Mammary epithelial cell (primary cell): ENCODE measurements at regions not wholly inside any gene's neighbourhood (a gene's known extent, or its start where the extent isn't known, plus 50 kb on each side); places are given as distances from the start of the nearest gene placed in this dataset.

ENCODE experiments used
- EZH2 ChIP-seq: IDR thresholded peaks from 2 replicates; pipeline ENCODE4 v1.6.1; 2012; ENCODE audit warnings: low read length, inconsistent platforms, borderline replicate concordance
- TF ChIP-seq, protein P1 (sequence below), 2 donors: IDR thresholded peaks in 1 of 2; conservative IDR thresholded peaks in 1 of 2; 2 replicates each; pipeline ENCODE4 v1.5.1; 2011 to 2012; ENCODE audit warnings: inconsistent platforms in 2 of 2, low read length in 2 of 2, mild to moderate bottlenecking in 2 of 2, control low read depth in 1 of 2, low read depth in 1 of 2; ENCODE audit not compliant: insufficient read depth in 1 of 2; ENCODE audit errors: extremely low read depth in 1 of 2

DNA sequence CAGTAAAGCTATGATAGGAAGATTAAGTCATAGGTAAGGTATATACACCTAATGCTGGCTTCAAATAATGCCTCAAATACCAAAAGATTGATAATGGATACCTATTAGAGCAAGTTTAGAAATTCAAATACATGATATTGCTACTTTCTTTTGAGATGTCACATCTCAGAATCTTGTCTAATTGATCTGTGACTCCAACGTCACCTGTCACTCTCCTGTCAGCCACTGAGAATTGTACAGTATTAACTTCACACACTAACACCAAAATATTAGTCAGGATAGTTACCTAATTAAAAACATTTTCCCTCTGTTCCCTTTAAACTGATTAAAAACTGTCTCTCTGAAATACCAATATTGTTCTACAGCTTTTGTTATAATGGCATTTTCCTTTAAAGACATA, 575.5 kb upstream of the ID4 start:
- TF ChIP-seq, protein P1, sequence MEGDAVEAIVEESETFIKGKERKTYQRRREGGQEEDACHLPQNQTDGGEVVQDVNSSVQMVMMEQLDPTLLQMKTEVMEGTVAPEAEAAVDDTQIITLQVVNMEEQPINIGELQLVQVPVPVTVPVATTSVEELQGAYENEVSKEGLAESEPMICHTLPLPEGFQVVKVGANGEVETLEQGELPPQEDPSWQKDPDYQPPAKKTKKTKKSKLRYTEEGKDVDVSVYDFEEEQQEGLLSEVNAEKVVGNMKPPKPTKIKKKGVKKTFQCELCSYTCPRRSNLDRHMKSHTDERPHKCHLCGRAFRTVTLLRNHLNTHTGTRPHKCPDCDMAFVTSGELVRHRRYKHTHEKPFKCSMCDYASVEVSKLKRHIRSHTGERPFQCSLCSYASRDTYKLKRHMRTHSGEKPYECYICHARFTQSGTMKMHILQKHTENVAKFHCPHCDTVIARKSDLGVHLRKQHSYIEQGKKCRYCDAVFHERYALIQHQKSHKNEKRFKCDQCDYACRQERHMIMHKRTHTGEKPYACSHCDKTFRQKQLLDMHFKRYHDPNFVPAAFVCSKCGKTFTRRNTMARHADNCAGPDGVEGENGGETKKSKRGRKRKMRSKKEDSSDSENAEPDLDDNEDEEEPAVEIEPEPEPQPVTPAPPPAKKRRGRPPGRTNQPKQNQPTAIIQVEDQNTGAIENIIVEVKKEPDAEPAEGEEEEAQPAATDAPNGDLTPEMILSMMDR (conservative IDR thresholded peaks at IDR 0.05 in 1 of 2, IDR thresholded peaks at IDR 0.05 in 1 of 2; ENCODE audit: extremely low read depth in 1 of 2, insufficient read depth in 1 of 2, low read depth in 1 of 2, low read length in 2 of 2) = no peak
- TF ChIP-seq EZH2 = no peak
